Hepatocyte (in vitro differentiated cells): ENCODE measurements at regions not wholly inside any gene's neighbourhood (a gene's known extent, or its start where the extent isn't known, plus 50 kb on each side); places are given as distances from the start of the nearest gene placed in this dataset.

Experiments used
- DNase-seq: peaks from one replicate; pipeline ENCODE4 v3.0.0-alpha.2; 2016; ENCODE audit warnings: low spot score
- H2AFZ ChIP-seq: fragments of 200-600 bp; sonication (generic); 2 replicates; pipeline ENCODE4 v1.6.0; 2016; ENCODE audit warnings: antibody characterized with exemption, mild to moderate bottlenecking
- H3K27ac ChIP-seq: fragments of 200-600 bp; sonication (generic); 2 replicates; pipeline ENCODE4 v1.5.1; 2016; ENCODE audit warnings: mild to moderate bottlenecking
- H3K27me3 ChIP-seq: fragments of 200-600 bp; sonication (generic); 2 replicates; pipeline ENCODE4 v1.6.1; 2016
- H3K36me3 ChIP-seq: fragments of 200-600 bp; sonication (generic); replicated peaks from 2 replicates; pipeline ENCODE4 v1.5.1; 2016; ENCODE audit warnings: low read depth; ENCODE audit not compliant: insufficient read depth
- H3K4me1 ChIP-seq: fragments of 200-600 bp; sonication (generic); 2 replicates; pipeline ENCODE4 v1.5.1; 2016; ENCODE audit warnings: mild to moderate bottlenecking, moderate library complexity; ENCODE audit not compliant: insufficient read depth
- H3K4me2 ChIP-seq: fragments of 200-600 bp; sonication (generic); 2 replicates; pipeline ENCODE4 v1.6.0; 2016
- H3K4me3 ChIP-seq: fragments of 200-600 bp; sonication (generic); 2 replicates; pipeline ENCODE4 v1.5.1; 2016; ENCODE audit warnings: mild to moderate bottlenecking
- H3K79me2 ChIP-seq: fragments of 200-600 bp; sonication (generic); 2 replicates; pipeline ENCODE4 v1.6.0; 2017; ENCODE audit warnings: mild to moderate bottlenecking
- H3K9me2 ChIP-seq: fragments of 200-600 bp; sonication (generic); replicated peaks from 2 replicates; pipeline ENCODE4 v1.6.0; 2017; ENCODE audit warnings: mild to moderate bottlenecking; ENCODE audit not compliant: insufficient read depth
- H3K9me3 ChIP-seq: fragments of 200-600 bp; sonication (generic); 2 replicates; pipeline ENCODE4 v1.5.1; 2016; ENCODE audit warnings: low read depth, mild to moderate bottlenecking
- H4K20me1 ChIP-seq: fragments of 200-600 bp; sonication (generic); 2 replicates; pipeline ENCODE4 v1.6.0; 2016; ENCODE audit warnings: mild to moderate bottlenecking; ENCODE audit not compliant: insufficient read depth, poor library complexity, severe bottlenecking
- CTCF ChIP-seq: fragments of 200-600 bp; sonication (generic); IDR thresholded peaks from 2 replicates; pipeline ENCODE4 v1.5.1; 2016; ENCODE audit warnings: antibody characterized with exemption, mild to moderate bottlenecking; ENCODE audit not compliant: poor library complexity
- EZH2 ChIP-seq: fragments of 200-600 bp; sonication (generic); IDR thresholded peaks from 2 replicates; pipeline ENCODE4 v1.6.1; 2016; ENCODE audit warnings: antibody characterized with exemption, mild to moderate bottlenecking, borderline replicate concordance
- EZH2phosphoT487 ChIP-seq: fragments of 200-600 bp; sonication (generic); IDR thresholded peaks from one replicate; pipeline ENCODE4 v1.6.1; 2018; ENCODE audit warnings: antibody characterized with exemption, mild to moderate bottlenecking, low read depth, moderate library complexity; ENCODE audit not compliant: unreplicated experiment, severe bottlenecking
- WGBS: methylation state at CpG from one replicate; pipeline ENCODE4 v1.1.6; 2016; ENCODE audit warnings: low lambda C conversion rate; ENCODE audit errors: missing lambda C conversion rate; 5-methylcytosine and 5-hydroxymethylcytosine counted together

- Histone ChIP-seq H3K79me2 (no peaks in the 10 kb centered on the region), H4K20me1 (no peaks in the 10 kb centered on the region), H3K27ac (no peak overlapping the region), H3K4me3 (no peak overlapping the region), H2AFZ (peak overlapping the region; percentile 53), H3K27me3 (no peaks in the 10 kb centered on the region), H3K9me3 (no peaks in the 10 kb centered on the region), H3K36me3 (no peaks in the 10 kb centered on the region), H3K4me2 (no peak overlapping the region), H3K4me1 (no peaks in the 10 kb centered on the region), H3K9me2 (no peaks in the 10 kb centered on the region)
- DNase-seq, result no peak
- TF ChIP-seq CTCF (no peak), EZH2 (no peak), EZH2phosphoT487 (no peak)
Measured at GRCh38 chr2:133635131-133635530, 66.9 kb upstream of the NCKAP5 start.

GRCh38 chr2:133636287-133636686 lies 68.0 kb upstream of the NCKAP5 start:
- WGBS, result 86% methylated on average over 2 of the region's 2 CpGs
- TF ChIP-seq EZH2phosphoT487 (no peak), CTCF (no peak), EZH2 (no peak)

GRCh38 chr2:133640103-133640502 lies 71.8 kb upstream of the NCKAP5 start:
- Histone ChIP-seq H3K27ac (no peak overlapping the region), H4K20me1 (no peaks in the 10 kb centered on the region), H3K9me3 (no peaks in the 10 kb centered on the region), H3K27me3 (peaks cover 2% of the 10 kb centered on the region), H3K4me2 (no peak overlapping the region), H3K79me2 (no peaks in the 10 kb centered on the region), H2AFZ (no peak overlapping the region), H3K4me1 (no peaks in the 10 kb centered on the region), H3K9me2 (no peaks in the 10 kb centered on the region), H3K36me3 (no peaks in the 10 kb centered on the region), H3K4me3 (no peak overlapping the region)
- DNase-seq, result no peak
- TF ChIP-seq EZH2phosphoT487 (no peak), CTCF (no peak)

More at GRCh38 chr2:133636287-133636686, 68.0 kb upstream of the NCKAP5 start:
- no peak overlapping the region for H3K4me2 ChIP-seq
- no peaks in the 10 kb centered on the region for H3K9me2 ChIP-seq
- H3K4me3 ChIP-seq, result no peak overlapping the region
- H3K9me3 ChIP-seq, result no peaks in the 10 kb centered on the region
- no peak for DNase-seq
- H3K36me3 ChIP-seq, result no peaks in the 10 kb centered on the region
- H3K79me2 ChIP-seq, result no peaks in the 10 kb centered on the region
- no peak overlapping the region for H2AFZ ChIP-seq
- H3K4me1 ChIP-seq, result no peaks in the 10 kb centered on the region
- no peaks in the 10 kb centered on the region for H3K27me3 ChIP-seq
- no peak overlapping the region for H3K27ac ChIP-seq
- H4K20me1 ChIP-seq, result no peaks in the 10 kb centered on the region

GRCh38 chr2:133641497-133641896 lies 73.2 kb upstream of the NCKAP5 start:
- WGBS, result 11% methylated on average over 1 of the region's 1 CpG
- Histone ChIP-seq H3K4me2 (no peak overlapping the region), H3K79me2 (no peaks in the 10 kb centered on the region), H3K9me3 (no peaks in the 10 kb centered on the region), H2AFZ (no peak overlapping the region), H3K9me2 (no peaks in the 10 kb centered on the region), H3K36me3 (no peaks in the 10 kb centered on the region), H4K20me1 (no peaks in the 10 kb centered on the region), H3K27ac (no peak overlapping the region), H3K27me3 (peaks cover 2% of the 10 kb centered on the region), H3K4me3 (no peak overlapping the region), H3K4me1 (no peaks in the 10 kb centered on the region)
- TF ChIP-seq EZH2phosphoT487 (no peak), CTCF (peak; percentile 35)
- DNase-seq, result peak; percentile 61
